PC-3 (cell line): ENCODE measurements at regions not wholly inside any gene's neighbourhood (a gene's known extent, or its start where the extent isn't known, plus 50 kb on each side); places are given as distances from the start of the nearest gene placed in this dataset.

Experiments
- CTCF ChIP-seq: fragments of 300-600 bp; sonication (generic); conservative IDR thresholded peaks from 2 replicates; pipeline ENCODE4 v1.5.1; 2017; ENCODE audit warnings: antibody characterized with exemption, low read depth, mild to moderate bottlenecking, low read length
- EZH2 ChIP-seq: fragments of 300-600 bp; sonication (generic); IDR thresholded peaks from one replicate; pipeline ENCODE4 v1.6.1; 2017; ENCODE audit warnings: antibody characterized with exemption, mild to moderate bottlenecking, low read length; ENCODE audit not compliant: unreplicated experiment
- EZH2phosphoT487 ChIP-seq: fragments of 300-600 bp; sonication (generic); IDR thresholded peaks from 2 replicates; pipeline ENCODE4 v1.6.1; 2018; ENCODE audit warnings: mild to moderate bottlenecking, antibody characterized with exemption, low read length, borderline replicate concordance

DNA sequence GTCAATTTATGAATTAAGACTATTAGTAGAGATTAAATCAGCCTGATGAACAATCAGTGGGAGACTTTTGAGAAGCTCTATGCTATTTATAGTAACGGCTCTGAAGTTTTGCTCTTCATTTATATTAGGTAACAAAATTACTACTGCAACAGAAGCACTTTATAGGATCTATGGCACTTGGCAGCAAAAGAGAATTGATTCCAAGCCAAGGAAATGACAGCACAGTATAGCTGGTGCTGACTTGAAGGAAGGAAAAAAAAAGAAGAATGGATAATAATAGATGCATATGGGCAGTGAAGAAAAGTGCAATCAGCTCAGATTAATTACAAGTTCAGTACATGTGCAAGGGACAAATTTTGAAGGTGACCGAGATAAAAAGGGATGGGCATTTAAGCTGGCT is 228.2 kb upstream of the PPFIA2 start:
- TF ChIP-seq CTCF (no peak), EZH2 (no peak), EZH2phosphoT487 (no peak)
